Loucy (cell line): ENCODE measurements at regions not wholly inside any gene's neighbourhood (a gene's known extent, or its start where the extent isn't known, plus 50 kb on each side); places are given as distances from the start of the nearest gene placed in this dataset.

Experiments used
- EZH2phosphoT487 ChIP-seq: fragments of 200-600 bp; IDR thresholded peaks from 2 replicates; pipeline ENCODE4 v1.6.1; 2018; ENCODE audit warnings: antibody characterized with exemption, mild to moderate bottlenecking, moderate library complexity, borderline replicate concordance
- TF ChIP-seq, protein P1 (sequence below): fragments of 200-600 bp; sonication (generic); conservative IDR thresholded peaks from 2 replicates; pipeline ENCODE4 v1.5.1; 2014; ENCODE audit warnings: mild to moderate bottlenecking, antibody characterized with exemption, low read length

DNA sequence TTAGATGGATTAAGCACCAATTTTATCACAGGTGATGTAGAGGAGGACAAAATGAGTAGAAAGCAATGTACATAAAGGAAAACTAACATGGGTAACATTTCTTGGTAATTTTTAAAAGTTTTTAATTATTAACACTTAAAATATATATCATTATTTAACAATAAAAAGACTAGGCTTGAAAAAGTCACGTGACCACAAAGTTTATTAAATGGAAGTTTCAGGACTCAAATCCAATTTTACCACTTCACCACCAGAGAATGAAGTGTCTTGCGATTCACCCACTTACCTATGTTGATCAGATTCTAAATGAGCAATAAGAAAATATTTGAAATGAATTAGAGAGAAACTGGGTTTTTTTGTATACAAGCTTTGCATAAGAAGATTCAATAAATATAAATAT, 721.3 kb downstream of the GBE1 start:
- TF ChIP-seq, protein P1, sequence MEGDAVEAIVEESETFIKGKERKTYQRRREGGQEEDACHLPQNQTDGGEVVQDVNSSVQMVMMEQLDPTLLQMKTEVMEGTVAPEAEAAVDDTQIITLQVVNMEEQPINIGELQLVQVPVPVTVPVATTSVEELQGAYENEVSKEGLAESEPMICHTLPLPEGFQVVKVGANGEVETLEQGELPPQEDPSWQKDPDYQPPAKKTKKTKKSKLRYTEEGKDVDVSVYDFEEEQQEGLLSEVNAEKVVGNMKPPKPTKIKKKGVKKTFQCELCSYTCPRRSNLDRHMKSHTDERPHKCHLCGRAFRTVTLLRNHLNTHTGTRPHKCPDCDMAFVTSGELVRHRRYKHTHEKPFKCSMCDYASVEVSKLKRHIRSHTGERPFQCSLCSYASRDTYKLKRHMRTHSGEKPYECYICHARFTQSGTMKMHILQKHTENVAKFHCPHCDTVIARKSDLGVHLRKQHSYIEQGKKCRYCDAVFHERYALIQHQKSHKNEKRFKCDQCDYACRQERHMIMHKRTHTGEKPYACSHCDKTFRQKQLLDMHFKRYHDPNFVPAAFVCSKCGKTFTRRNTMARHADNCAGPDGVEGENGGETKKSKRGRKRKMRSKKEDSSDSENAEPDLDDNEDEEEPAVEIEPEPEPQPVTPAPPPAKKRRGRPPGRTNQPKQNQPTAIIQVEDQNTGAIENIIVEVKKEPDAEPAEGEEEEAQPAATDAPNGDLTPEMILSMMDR, result no peak
- TF ChIP-seq EZH2phosphoT487, result no peak
